Spleen (tissue), 11 donors: ENCODE measurements at regions not wholly inside any gene's neighbourhood (a gene's known extent, or its start where the extent isn't known, plus 50 kb on each side); places are given as distances from the start of the nearest gene placed in this dataset.

ENCODE experiments used
- DNase-seq: peaks from one replicate; pipeline ENCODE4 v3.0.0-alpha.2; 2020
- H3K27ac ChIP-seq, 8 donors: fragments of 200-600 bp; sonication (generic) in 7 of 8; 1 replicate in 4 of 8; 2 replicates in 4 of 8; pipeline versions ENCODE4 v1.5.0 to v1.8.0; 2016 to 2021; ENCODE audit warnings: inconsistent platforms in 4 of 8, mild to moderate bottlenecking in 4 of 8, moderate library complexity in 1 of 8
- H3K27me3 ChIP-seq, 7 donors: fragments of 200-600 bp; sonication (generic) in 6 of 7; replicated peaks in 1 of 7; 1 replicate in 4 of 7; 2 replicates in 3 of 7; pipeline versions ENCODE4 v1.5.0 to v1.8.0; 2016 to 2021; ENCODE audit warnings: inconsistent platforms in 3 of 7, mild to moderate bottlenecking in 1 of 7
- H3K36me3 ChIP-seq, 6 donors: fragments of 200-600 bp; sonication (generic) in 5 of 6; 1 replicate in 4 of 6; 2 replicates in 2 of 6; pipeline versions ENCODE4 v1.5.0 to v1.8.0; 2016 to 2021; ENCODE audit warnings: inconsistent platforms in 2 of 6
- H3K4me1 ChIP-seq, 6 donors: fragments of 200-600 bp; sonication (generic) in 5 of 6; 1 replicate in 3 of 6; 2 replicates in 3 of 6; pipeline versions ENCODE4 v1.5.0 to v1.8.0; 2016 to 2021; ENCODE audit warnings: inconsistent platforms in 3 of 6
- H3K4me3 ChIP-seq, 8 donors: fragments of 200-600 bp; sonication (generic) in 7 of 8; 1 replicate in 4 of 8; 2 replicates in 4 of 8; pipeline versions ENCODE4 v1.5.0 to v1.8.0; 2016 to 2021; ENCODE audit warnings: inconsistent platforms in 4 of 8, mild to moderate bottlenecking in 4 of 8, moderate library complexity in 2 of 8
- H3K9me3 ChIP-seq, 8 donors: fragments of 200-600 bp; sonication (generic) in 7 of 8; 1 replicate in 4 of 8; 2 replicates in 4 of 8; pipeline versions ENCODE4 v1.5.0 to v1.8.0; 2016 to 2021; ENCODE audit warnings: inconsistent platforms in 4 of 8
- CTCF ChIP-seq, 11 experiments: fragments of 200-600 bp in 7 of 11; fragments of 450-650 bp in 4 of 11; sonication (generic) in 4 of 11; IDR thresholded peaks in 8 of 11; conservative IDR thresholded peaks in 3 of 11; 1 replicate in 7 of 11; 2 replicates in 4 of 11; pipeline versions ENCODE4 v1.4.0 to v1.8.0; 2016 to 2021; ENCODE audit warnings: antibody characterized with exemption in 11 of 11, inconsistent platforms in 4 of 11, mild to moderate bottlenecking in 1 of 11
- POLR2A ChIP-seq, 3 donors: fragments of 450-650 bp; IDR thresholded peaks; one replicate each; pipeline ENCODE4 v1.5.1; 2017; ENCODE audit warnings: antibody characterized with exemption in 3 of 3, mild to moderate bottlenecking in 1 of 3
- POLR2AphosphoS5 ChIP-seq, 3 donors: sonication (generic); formaldehyde crosslinking; IDR thresholded peaks; one replicate each; pipeline ENCODE4 v1.5.1; 2017; ENCODE audit warnings: antibody characterized with exemption in 3 of 3
- WGBS, 5 donors: extraction: QIAGEN DNeasy Blood & Tissue Kit in 3 of 5; methylation state at CpG; one replicate each; pipeline versions ENCODE4 v1.1.5 to v1.1.7; 2013 to 2018; 5-methylcytosine and 5-hydroxymethylcytosine counted together
- intact Hi-C: fragments of 100-400 bp; cut with DNase I; formaldehyde crosslinking; loops from one replicate; pipeline ENCODE4 v1.15.0; 2023; ENCODE audit warnings: low total_unique reads
- donor health status: healthy with polysubstance abuse.
- donor health status: DM: no; HTN: no; CAD: no; lungs with moderate emphysema.
- donor health status: DM: no; HTN: no; CAD: no.
- donor health status: Bipolar disorder and iron deficiency.
- donor health status: healthy.
- donor health status: DM: no; HTN: no; CAD: no.
- donor health status: DM: yes; HTN: yes; CAD: no.

GRCh38 chr2:12587729-12588522, 128.8 kb upstream of the TRIB2 start:
- intact Hi-C loops, result no loop called here
- DNase-seq, result no peak
- no peaks in the 10 kb centered on the region for H3K36me3 ChIP-seq
- no peak for TF ChIP-seq POLR2AphosphoS5 (IDR thresholded peaks at IDR 0.05)
- no peak for TF ChIP-seq POLR2A (IDR thresholded peaks at IDR 0.05)
- no peak for TF ChIP-seq CTCF (IDR thresholded peaks at IDR 0.05 in 8 of 11, conservative IDR thresholded peaks at IDR 0.05 in 3 of 11)
- WGBS, 5 donors, result 71 to 85% (median 81%) methylated on average over 4 of the region's 4 CpGs
- H3K4me1 ChIP-seq, result peaks cover 9 to 38% (median 25%) of the 10 kb centered on the region in 6 donors
- H3K9me3 ChIP-seq, result no peaks in the 10 kb centered on the region
- H3K4me3 ChIP-seq, result peak overlapping the region in 1 of 8 donors; percentile 42
- H3K27me3 ChIP-seq, result no peaks in the 10 kb centered on the region
- H3K27ac ChIP-seq, result peak overlapping the region in 7 of 8 donors; percentile 7 to 65 (median 49)

GRCh38 chr2:12588986-12589385, 127.8 kb upstream of the TRIB2 start:
- intact Hi-C loops, result no loop called here
- Histone ChIP-seq H3K4me3 (no peak overlapping the region), H3K36me3 (no peaks in the 10 kb centered on the region), H3K27me3 (no peaks in the 10 kb centered on the region), H3K9me3 (no peaks in the 10 kb centered on the region), H3K4me1 (peaks cover 9 to 38% (median 25%) of the 10 kb centered on the region in 6 donors), H3K27ac (no peak overlapping the region)
- WGBS, 5 donors, result 81 to 93% (median 85%) methylated on average over 5 of the region's 5 CpGs
- DNase-seq, result no peak
- TF ChIP-seq POLR2AphosphoS5 (IDR thresholded peaks at IDR 0.05) (no peak), CTCF (IDR thresholded peaks at IDR 0.05 in 8 of 11, conservative IDR thresholded peaks at IDR 0.05 in 3 of 11) (no peak), POLR2A (IDR thresholded peaks at IDR 0.05) (no peak)

- H3K9me3 ChIP-seq, result no peaks in the 10 kb centered on the region
- no peak overlapping the region for H3K27ac ChIP-seq
- no peak for TF ChIP-seq POLR2A (IDR thresholded peaks at IDR 0.05)
- TF ChIP-seq POLR2AphosphoS5 (IDR thresholded peaks at IDR 0.05), result no peak
- no peak for TF ChIP-seq CTCF (IDR thresholded peaks at IDR 0.05 in 8 of 11, conservative IDR thresholded peaks at IDR 0.05 in 3 of 11)
- no peak overlapping the region for H3K4me3 ChIP-seq
- 69 to 81% (median 77%) methylated on average over 5 of the region's 5 CpGs for WGBS, 5 donors
- no peaks in the 10 kb centered on the region for H3K27me3 ChIP-seq
- peaks cover 9 to 38% (median 25%) of the 10 kb centered on the region in 6 donors for H3K4me1 ChIP-seq
- no peak for DNase-seq
- intact Hi-C loops, result no loop called here
- H3K36me3 ChIP-seq, result no peaks in the 10 kb centered on the region
Measured at GRCh38 chr2:12589802-12590320, 126.9 kb upstream of the TRIB2 start.

- TF ChIP-seq CTCF (IDR thresholded peaks at IDR 0.05 in 8 of 11, conservative IDR thresholded peaks at IDR 0.05 in 3 of 11) (no peak), POLR2A (IDR thresholded peaks at IDR 0.05) (no peak), POLR2AphosphoS5 (IDR thresholded peaks at IDR 0.05) (no peak)
- H3K4me3 ChIP-seq, result no peak overlapping the region
- H3K36me3 ChIP-seq, result no peaks in the 10 kb centered on the region
- H3K27me3 ChIP-seq, result no peaks in the 10 kb centered on the region
- DNase-seq, result no peak
- 71 to 89% (median 83%) methylated on average over 3 of the region's 3 CpGs for WGBS, 5 donors
- no peak overlapping the region for H3K27ac ChIP-seq
- peaks cover 9 to 31% (median 25%) of the 10 kb centered on the region in 6 donors for H3K4me1 ChIP-seq
- no peaks in the 10 kb centered on the region for H3K9me3 ChIP-seq
- intact Hi-C loops, result no loop called here
Measured at GRCh38 chr2:12592296-12592695, 124.4 kb upstream of the TRIB2 start.
